IPS DF 4.7 (cell line): ENCODE measurements at regions not wholly inside any gene's neighbourhood (a gene's known extent, or its start where the extent isn't known, plus 50 kb on each side); places are given as distances from the start of the nearest gene placed in this dataset.

Source experiments
- DNase-seq: peaks from one replicate; pipeline ENCODE4 v3.0.0-alpha.2; 2013; ENCODE audit warnings: low spot score; ENCODE audit errors: extremely low read depth

- DNase-seq, result no peak
Observed at GRCh38 chr2:9156483-9156882, 50.1 kb upstream of the ASAP2 start.

DNA sequence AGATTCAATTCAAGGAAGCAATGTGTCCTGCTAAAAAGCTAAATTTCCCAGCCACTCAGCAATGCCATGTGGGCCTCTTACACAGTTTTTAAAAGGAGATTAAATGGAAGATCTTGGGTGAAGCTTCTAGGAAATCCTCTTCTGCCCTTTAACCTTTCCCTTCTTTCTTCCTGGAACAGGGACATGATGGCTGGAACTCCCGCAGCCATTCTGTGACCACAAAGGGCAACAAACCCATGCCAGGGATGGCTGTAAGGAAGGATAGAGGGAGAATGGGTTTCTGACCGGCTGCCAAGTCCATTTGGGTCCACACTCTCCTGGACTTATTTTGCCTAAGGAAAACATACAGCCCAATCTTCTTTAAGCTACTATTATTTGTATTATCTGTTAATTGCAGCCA is 52.6 kb upstream of the ASAP2 start:
- DNase-seq, result no peak

GRCh38 chr2:9153643-9153980 is 53.0 kb upstream of the ASAP2 start:
- no peak for DNase-seq

GRCh38 chr2:9152975-9153642 is 53.5 kb upstream of the ASAP2 start:
- no peak for DNase-seq

DNA sequence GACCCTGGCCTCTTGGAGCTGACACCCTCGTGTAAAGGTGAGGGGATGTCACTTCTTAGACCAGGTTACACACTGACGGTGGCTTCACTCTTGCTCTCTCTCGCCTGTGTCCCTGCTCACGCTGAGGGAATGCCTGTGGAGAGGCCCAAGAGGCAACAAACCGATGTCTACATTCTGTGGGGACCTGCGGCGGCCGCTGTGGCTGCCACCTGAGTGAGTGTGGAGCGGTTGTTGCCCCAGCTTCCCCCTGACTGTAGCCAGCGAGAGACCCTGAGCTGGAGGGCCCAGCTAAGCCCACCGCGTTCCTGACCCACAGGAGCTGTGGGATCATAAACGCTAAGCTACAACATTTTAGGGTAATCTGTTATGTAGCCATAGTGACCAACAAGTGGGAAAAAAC is 55.7 kb upstream of the ASAP2 start:
- DNase-seq, result no peak

- DNase-seq, result no peak
Observed at GRCh38 chr2:9150568-9150900, 56.1 kb upstream of the ASAP2 start.

- no peak for DNase-seq
Observed at GRCh38 chr2:9149726-9150567, 56.7 kb upstream of the ASAP2 start.

DNA sequence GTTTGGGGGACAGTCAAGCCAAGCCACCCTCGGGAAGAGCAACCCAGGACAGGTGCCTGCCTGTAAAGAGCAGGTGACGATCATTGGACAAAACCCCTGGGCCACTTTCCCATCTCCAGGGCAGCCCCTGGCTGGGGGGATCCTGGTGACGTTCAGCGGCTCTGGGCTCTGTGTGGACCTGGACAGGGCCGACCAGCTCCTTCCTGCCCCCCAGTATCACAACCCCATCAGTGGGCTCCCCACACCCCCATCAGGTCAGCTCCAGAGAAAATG is 57.3 kb upstream of the ASAP2 start:
- no peak for DNase-seq

DNA sequence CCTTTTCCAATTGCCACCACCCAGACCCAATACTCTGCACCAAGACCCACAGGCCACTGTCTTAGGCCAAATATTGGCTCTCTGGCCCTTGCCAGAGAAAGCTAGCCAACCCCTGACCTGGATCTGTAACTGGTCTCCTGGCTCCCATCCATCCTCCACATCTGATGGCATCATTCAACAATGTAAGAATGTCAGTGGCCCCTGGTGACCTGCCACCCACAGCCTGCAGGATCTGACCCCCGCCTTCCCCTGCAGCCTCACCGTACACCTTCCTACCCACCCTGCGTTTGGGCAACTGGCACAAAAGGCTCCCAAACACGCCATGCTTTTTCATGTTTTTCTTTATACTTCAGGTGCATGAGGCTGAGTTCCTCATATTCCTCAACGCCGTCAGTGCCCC is 60.0 kb upstream of the ASAP2 start:
- no peak for DNase-seq

DNA sequence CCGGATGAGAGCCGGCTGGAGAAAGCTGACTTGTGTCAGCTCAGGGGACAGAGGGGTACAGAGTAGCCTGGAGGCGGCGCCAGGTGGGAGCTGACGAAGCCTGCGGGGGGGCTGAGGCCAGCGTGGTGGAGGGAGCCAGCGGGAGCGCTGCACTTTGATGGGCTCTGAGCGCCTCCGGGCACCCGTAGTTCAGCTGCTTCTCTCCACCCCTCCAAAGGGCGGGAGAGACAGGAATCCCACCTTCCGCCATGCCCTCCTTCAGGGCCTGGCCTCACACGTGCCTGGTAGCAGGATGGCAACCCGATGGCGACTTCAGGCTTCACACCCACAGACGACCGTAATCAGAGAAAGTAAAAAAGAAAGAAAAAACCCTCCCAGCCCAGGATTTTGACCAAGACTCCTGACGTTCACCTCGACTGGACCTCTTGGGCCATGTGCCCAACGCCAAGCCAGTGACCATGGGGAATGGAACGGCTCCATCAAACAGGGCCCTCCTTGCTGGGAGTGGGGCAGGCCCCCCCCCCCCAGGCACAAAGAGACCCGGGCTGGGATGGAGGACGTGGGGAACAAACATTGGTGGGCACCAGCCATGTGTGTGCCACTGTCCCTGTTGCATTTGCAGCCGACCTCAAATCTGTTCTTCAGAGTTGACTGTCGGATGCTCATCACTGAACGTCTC is 60.7 kb upstream of the ASAP2 start:
- no peak for DNase-seq

- no peak for DNase-seq
Observed at GRCh38 chr2:9145109-9145751, 61.4 kb upstream of the ASAP2 start.

DNA sequence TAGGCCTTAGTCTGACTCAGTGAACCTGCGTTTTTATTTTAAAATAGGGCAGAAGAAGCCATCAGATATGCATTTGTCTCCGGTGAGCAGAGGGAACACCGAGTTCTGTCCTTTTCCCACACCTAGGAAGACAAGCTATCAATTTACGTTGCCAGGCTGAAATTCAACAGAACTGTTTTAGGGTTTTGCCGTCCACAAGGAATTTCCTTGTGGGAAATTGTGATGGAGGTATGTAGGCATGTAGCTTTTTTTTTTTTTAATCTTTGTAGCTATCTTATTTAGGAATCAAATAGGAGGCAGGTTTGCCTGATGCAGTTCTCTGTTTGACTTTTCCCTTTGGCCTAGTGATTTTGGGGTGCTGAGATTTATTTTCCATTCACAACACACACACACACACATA is 62.0 kb upstream of the ASAP2 start:
- DNase-seq, result no peak

DNA sequence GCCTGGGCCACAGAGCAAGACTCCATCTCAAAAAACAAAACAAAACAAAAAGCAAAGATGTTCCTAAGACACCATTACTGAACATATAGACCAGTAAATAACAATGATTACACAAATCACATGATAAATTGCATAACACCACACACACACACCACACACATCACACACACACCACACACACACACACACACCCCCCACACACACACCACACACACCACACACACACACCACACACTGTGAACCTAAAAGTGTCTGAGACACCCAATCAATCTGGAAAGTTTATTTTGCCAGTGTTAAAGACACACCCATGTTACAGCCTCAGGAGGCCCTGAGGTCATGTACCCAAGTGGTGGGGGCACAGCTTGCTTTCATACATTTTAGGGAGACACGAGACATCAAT is 62.6 kb upstream of the ASAP2 start:
- no peak for DNase-seq

DNA sequence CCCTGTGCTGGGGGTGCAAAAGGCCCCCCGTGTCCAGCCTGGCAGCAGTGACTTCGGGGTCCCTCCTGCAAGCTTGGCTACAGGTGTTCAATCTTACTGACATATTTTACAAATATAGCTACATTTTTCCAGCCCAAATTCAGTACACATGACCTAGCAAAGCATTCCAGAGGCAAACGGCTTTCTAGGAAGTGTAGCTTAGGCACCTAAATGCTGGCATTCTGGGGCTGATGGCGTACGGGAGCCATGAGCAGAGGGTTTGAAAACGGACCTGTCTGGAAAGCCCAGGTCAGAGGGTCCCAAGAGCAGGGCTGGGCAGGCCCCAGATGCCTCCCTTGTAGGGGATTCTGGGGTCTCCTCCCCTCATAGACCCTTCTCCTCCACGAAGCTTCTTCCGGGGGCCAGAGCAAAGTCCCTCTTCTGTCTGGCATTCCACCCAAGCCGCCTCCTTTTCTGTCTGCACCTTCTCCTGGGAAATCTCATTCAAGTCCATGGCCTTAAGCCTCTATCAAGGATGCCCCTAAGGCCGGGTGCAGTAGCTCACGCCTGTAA is 63.3 kb upstream of the ASAP2 start:
- DNase-seq, result no peak

- peak; percentile 51 for DNase-seq
Observed at GRCh38 chr2:9142551-9143263, 63.9 kb upstream of the ASAP2 start.

DNA sequence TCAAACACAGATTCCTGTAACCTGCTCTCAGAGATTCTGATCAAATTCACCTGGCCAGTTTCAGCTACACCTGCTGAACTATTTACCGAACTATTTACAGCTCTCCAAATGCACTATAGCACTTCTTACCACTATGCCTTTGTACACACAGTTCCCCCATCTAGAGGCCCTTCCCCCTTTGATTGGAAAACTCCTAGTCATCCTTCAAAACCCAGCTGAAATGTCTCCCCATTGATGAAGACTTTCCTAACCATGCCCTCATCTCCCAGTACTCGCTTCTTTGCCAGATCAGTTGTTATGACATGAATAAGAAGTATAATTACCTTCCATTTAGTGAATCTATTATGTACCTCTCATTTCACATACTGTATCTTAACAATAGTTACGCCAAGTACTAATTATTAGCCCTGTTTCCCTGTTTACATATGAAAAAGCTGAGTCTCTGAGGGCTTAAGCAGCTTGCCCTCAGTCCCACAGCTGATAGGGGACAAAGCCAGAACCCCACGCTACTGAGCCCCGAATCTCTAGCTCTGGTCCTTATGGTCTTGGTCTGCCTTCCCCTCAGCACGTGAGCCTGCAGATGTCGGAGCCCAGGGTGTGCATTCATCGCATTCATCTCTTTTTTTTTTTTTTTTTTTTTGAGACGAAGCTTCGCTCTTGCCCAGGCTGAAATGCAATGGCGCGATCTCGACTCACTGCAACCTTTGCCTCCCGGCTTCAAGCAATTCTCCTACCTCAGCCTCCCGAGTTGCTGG is 64.7 kb upstream of the ASAP2 start:
- no peak for DNase-seq

DNA sequence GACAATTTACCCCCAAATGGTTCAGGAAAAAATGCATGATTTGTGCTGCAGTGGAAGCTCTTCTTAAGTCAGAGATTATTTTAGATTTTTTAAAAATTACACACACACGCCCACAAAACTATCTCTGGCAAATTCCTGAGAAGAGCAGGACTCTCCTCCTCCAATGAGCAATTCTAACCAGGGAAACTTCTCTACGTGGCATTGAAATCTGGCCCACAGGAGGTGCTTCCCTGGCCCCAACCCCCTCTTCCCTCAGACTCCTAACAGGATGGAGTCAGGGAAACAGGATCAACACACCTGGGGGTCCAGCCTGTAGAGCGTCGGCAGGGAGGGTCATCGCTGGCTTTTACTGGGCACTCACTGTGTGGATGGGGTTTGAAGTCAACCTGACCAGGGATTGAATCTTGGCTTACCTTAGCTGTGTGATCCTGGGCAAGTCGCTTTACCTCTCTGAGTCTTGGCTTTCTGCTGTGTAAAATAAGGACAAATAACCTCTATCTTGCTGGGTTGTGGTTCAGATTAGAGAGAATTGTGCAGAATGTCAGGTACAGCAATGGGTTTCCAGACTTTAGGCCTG is 65.4 kb upstream of the ASAP2 start:
- no peak for DNase-seq

GRCh38 chr2:9140645-9141044 is 66.0 kb upstream of the ASAP2 start:
- no peak for DNase-seq

DNA sequence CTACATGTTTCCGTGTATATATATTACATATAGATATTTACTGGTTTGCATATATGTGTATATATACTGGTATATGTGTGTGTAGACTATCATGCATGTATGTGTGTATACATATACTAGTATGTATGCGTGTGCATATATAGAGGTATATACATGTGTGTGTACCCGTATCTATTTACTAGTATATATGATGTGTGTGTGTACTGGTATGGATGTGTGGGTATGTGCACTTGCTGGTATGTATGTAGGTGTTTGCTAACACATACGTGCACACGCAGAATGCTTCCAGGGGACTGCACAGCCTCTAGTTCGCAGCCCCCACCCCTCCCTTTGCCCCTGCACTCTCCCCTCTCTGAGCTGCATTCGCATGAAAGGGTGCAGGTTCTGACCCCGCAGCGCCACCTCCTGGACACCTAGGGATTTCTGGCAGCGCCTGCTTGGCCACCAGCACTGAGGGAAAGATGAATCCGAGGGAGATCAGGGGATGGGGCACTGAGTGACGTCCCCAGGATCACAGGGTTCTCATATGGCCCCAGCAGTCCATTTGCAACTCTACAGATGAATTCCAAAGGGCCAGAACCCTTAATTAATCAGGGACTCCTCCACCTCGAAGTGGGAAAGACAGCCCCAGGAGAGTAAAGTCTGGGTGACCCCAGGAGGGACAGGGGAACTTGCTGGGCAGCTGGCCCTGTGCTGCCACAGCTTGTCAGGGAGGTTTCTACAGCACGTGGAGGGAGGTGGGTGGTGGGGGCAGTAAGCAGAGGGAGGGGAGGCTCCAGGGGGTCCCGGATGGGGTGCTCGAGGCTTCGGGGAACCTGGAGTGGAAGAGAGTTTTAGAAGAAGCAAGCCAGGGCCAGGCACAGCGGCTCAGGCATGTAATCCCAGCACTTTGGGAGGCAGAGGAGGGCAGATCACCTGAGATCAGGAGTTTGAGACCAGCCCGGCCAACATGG is 66.8 kb upstream of the ASAP2 start:
- DNase-seq, result no peak
